A549 (cell line): ENCODE measurements at regions not wholly inside any gene's neighbourhood (a gene's known extent, or its start where the extent isn't known, plus 50 kb on each side); places are given as distances from the start of the nearest gene placed in this dataset.

Experiments used
- ATAC-seq, 2 experiments: fragments of 200-7000 bp in 1 of 2; fragments of >200 bp in 1 of 2; cut with Nextera tagmentation in 1 of 2; cut with Tn5 transposase in 1 of 2; 3 replicates each; pipeline versions ENCODE4 v1.8.0 to v1.9.1; 2018 to 2020; ENCODE audit warnings: mild to moderate bottlenecking in 1 of 2, moderate library complexity in 1 of 2
- CTCF ChIA-PET: fragments of 300-600 bp; sonication (Branson Sonifier 250); formaldehyde crosslinking; extraction: SDS; loops from one replicate; lab custom pipeline; 2021; ENCODE audit warnings: antibody characterized with exemption, inconsistent platforms; lab: Yijun Ruan, JAX
- POLR2A ChIA-PET: fragments of 350-600 bp; formaldehyde crosslinking; extraction: SDS; loops from one replicate; lab custom pipeline; 2021; ENCODE audit warnings: antibody characterized with exemption, inconsistent platforms; lab: Yijun Ruan, JAX
- DNase-seq, 2 experiments: peaks; one replicate each; pipeline versions ENCODE4 v3.0.0 to v3.0.0-alpha.2; 2011 to 2016; ENCODE audit warnings: low read depth in 1 of 2, low spot score in 1 of 2
- FAIRE-seq: peaks from 2 replicates; lab custom pipeline; 2011; peaks lifted over from hg19 to GRCh38; lab: Jason Lieb, UNC
- H3K27ac ChIP-seq, 2 experiments: fragments of >200 bp; sonication (Bioruptor Twin); formaldehyde crosslinking; 3 replicates each; pipeline ENCODE4 v1.5.1; 2016 to 2017
- H3K4me1 ChIP-seq: fragments of >200 bp; sonication (Bioruptor Twin); formaldehyde crosslinking; 3 replicates; pipeline ENCODE4 v1.6.1; 2016
- H3K4me2 ChIP-seq: fragments of >200 bp; sonication (Bioruptor Twin); formaldehyde crosslinking; 3 replicates; pipeline ENCODE4 v1.6.1; 2016
- H3K4me3 ChIP-seq: fragments of >200 bp; sonication (Bioruptor Twin); formaldehyde crosslinking; 3 replicates; pipeline ENCODE4 v1.5.1; 2016
- H3K9me3 ChIP-seq: fragments of >200 bp; sonication (Bioruptor Twin); formaldehyde crosslinking; 3 replicates; pipeline ENCODE4 v1.6.1; 2016
- BHLHE40 ChIP-seq: IDR thresholded peaks from 2 replicates; pipeline ENCODE4 v1.6.1; 2012; ENCODE audit warnings: low read depth, low read length, inconsistent platforms
- CBX2 ChIP-seq: fragments of 200-600 bp; sonication (generic); IDR thresholded peaks from 2 replicates; pipeline ENCODE4 v1.6.1; 2016; ENCODE audit warnings: low read depth, mild to moderate bottlenecking, borderline replicate concordance
- CBX8 ChIP-seq: fragments of 200-600 bp; sonication (generic); IDR thresholded peaks from 2 replicates; pipeline ENCODE4 v1.6.1; 2016
- CHD2 ChIP-seq: fragments of 150-350 bp; IDR thresholded peaks from 2 replicates; pipeline ENCODE4 v1.6.1; 2014; ENCODE audit warnings: low read length; ENCODE audit not compliant: partially characterized antibody
- CHD4 ChIP-seq: fragments of 200-600 bp; sonication (generic); IDR thresholded peaks from 2 replicates; pipeline ENCODE4 v1.6.1; 2016; ENCODE audit warnings: antibody characterized with exemption, mild to moderate bottlenecking, borderline replicate concordance
- EHF ChIP-seq: fragments of 250-450 bp; sonication (Bioruptor Pico); IDR thresholded peaks from 2 replicates; pipeline ENCODE4 v1.5.0; 2020; ENCODE audit warnings: mild to moderate bottlenecking
- EP300 ChIP-seq, 2 experiments: fragments of >200 bp; sonication (Bioruptor Twin); formaldehyde crosslinking; IDR thresholded peaks; 2 replicates in 1 of 2; 3 replicates in 1 of 2; pipeline ENCODE4 v1.6.1; 2016 to 2017
- FOSB ChIP-seq: fragments of 250-450 bp; sonication (Bioruptor Pico); IDR thresholded peaks from 2 replicates; pipeline ENCODE4 v1.5.0; 2020; ENCODE audit warnings: mild to moderate bottlenecking, moderate library complexity
- FOSL2 ChIP-seq, 2 experiments: fragments of 450-650 bp in 1 of 2; fragments of >200 bp in 1 of 2; sonication (Bioruptor Twin) in 1 of 2; formaldehyde crosslinking; IDR thresholded peaks; 2 replicates each; pipeline versions ENCODE4 v1.5.0 to v1.6.1; 2016 to 2020; ENCODE audit warnings: mild to moderate bottlenecking in 1 of 2, moderate library complexity in 1 of 2
- GATA3 ChIP-seq: IDR thresholded peaks from 2 replicates; pipeline ENCODE4 v1.6.1; 2012; ENCODE audit warnings: borderline replicate concordance
- HDAC2 ChIP-seq: fragments of 200-600 bp; sonication (generic); IDR thresholded peaks from 2 replicates; pipeline ENCODE4 v1.6.1; 2016
- HOXB13 ChIP-seq: fragments of 250-450 bp; sonication (Bioruptor Pico); IDR thresholded peaks from 2 replicates; pipeline ENCODE4 v1.5.0; 2020; ENCODE audit warnings: low read depth, mild to moderate bottlenecking, moderate library complexity
- JUNB ChIP-seq: fragments of >200 bp; sonication (Bioruptor Twin); formaldehyde crosslinking; IDR thresholded peaks from 2 replicates; pipeline ENCODE4 v1.6.1; 2016
- MAFK ChIP-seq: fragments of 450-650 bp; IDR thresholded peaks from 2 replicates; pipeline ENCODE4 v1.6.1; 2014; ENCODE audit not compliant: partially characterized antibody
- MYC ChIP-seq: IDR thresholded peaks from 2 replicates; pipeline ENCODE4 v1.6.1; 2012; ENCODE audit warnings: mild to moderate bottlenecking, inconsistent platforms, low read length, improper control_type of control experiment, borderline replicate concordance
- NFE2L2 ChIP-seq: fragments of 150-350 bp; conservative IDR thresholded peaks from 2 replicates; pipeline ENCODE4 v1.6.1; 2014; ENCODE audit warnings: low read length
- NPAS2 ChIP-seq: fragments of 250-450 bp; sonication (Bioruptor Pico); IDR thresholded peaks from 2 replicates; pipeline ENCODE4 v1.8.0; 2022; ENCODE audit warnings: mild to moderate bottlenecking, moderate library complexity, borderline replicate concordance
- PHF8 ChIP-seq: fragments of 200-600 bp; sonication (generic); IDR thresholded peaks from 2 replicates; pipeline ENCODE4 v1.6.1; 2016; ENCODE audit warnings: low read depth, mild to moderate bottlenecking, antibody characterized with exemption, moderate library complexity, borderline replicate concordance
- POLR2A ChIP-seq: IDR thresholded peaks from 2 replicates; pipeline ENCODE4 v1.6.1; 2012; ENCODE audit warnings: mild to moderate bottlenecking, low read length
- POLR2AphosphoS2 ChIP-seq: conservative IDR thresholded peaks from 2 replicates; pipeline ENCODE4 v1.6.1; 2012; ENCODE audit warnings: low read length, improper control_type of control experiment, inconsistent platforms
- RAD21 ChIP-seq, 2 experiments: fragments of >200 bp in 1 of 2; sonication (Bioruptor Twin) in 1 of 2; formaldehyde crosslinking in 1 of 2; IDR thresholded peaks in 1 of 2; conservative IDR thresholded peaks in 1 of 2; 2 replicates in 1 of 2; 3 replicates in 1 of 2; pipeline ENCODE4 v1.6.1; 2012 to 2018; ENCODE audit warnings: inconsistent platforms in 1 of 2
- RARB ChIP-seq: fragments of 250-450 bp; sonication (Bioruptor Pico); IDR thresholded peaks from 2 replicates; pipeline ENCODE4 v1.8.0; 2021; ENCODE audit warnings: mild to moderate bottlenecking, moderate library complexity
- RFX5 ChIP-seq: fragments of 450-650 bp; IDR thresholded peaks from 2 replicates; pipeline ENCODE4 v1.7.1; 2014; ENCODE audit warnings: antibody characterized with exemption, mild to moderate bottlenecking, moderate library complexity
- RNF2 ChIP-seq: fragments of 200-600 bp; sonication (generic); IDR thresholded peaks from 2 replicates; pipeline ENCODE4 v1.6.1; 2016; ENCODE audit warnings: low read depth, mild to moderate bottlenecking, antibody characterized with exemption, moderate library complexity, borderline replicate concordance
- TP53 ChIP-seq: fragments of 250-450 bp; sonication (Bioruptor Pico); IDR thresholded peaks from 2 replicates; pipeline ENCODE4 v1.5.0; 2021; ENCODE audit warnings: mild to moderate bottlenecking, moderate library complexity
- ZC3H11A ChIP-seq: fragments of 450-650 bp; IDR thresholded peaks from 2 replicates; pipeline ENCODE4 v1.6.1; 2014; ENCODE audit warnings: antibody characterized with exemption, mild to moderate bottlenecking
- ZNF302 ChIP-seq: fragments of 250-450 bp; sonication (Bioruptor Pico); IDR thresholded peaks from 2 replicates; pipeline ENCODE4 v1.9.0; 2021; ENCODE audit warnings: inconsistent platforms, mild to moderate bottlenecking, moderate library complexity
- ZSCAN20 ChIP-seq: fragments of 250-450 bp; sonication (Bioruptor Pico); IDR thresholded peaks from 2 replicates; pipeline ENCODE4 v1.8.0; 2022; ENCODE audit warnings: mild to moderate bottlenecking, moderate library complexity
- WGBS: methylation state at CpG from one replicate; pipeline ENCODE4 v1.1.6; 2017; ENCODE audit errors: missing lambda C conversion rate; 5-methylcytosine and 5-hydroxymethylcytosine counted together
- TF ChIP-seq, protein P1 (sequence below): fragments of 150-350 bp; IDR thresholded peaks from 2 replicates; pipeline ENCODE4 v1.6.1; 2014; ENCODE audit warnings: low read depth, mild to moderate bottlenecking, low read length
- TF ChIP-seq, protein P2 (sequence below): IDR thresholded peaks from 2 replicates; pipeline ENCODE4 v1.6.1; 2012; ENCODE audit warnings: low read depth, borderline replicate concordance

DNA sequence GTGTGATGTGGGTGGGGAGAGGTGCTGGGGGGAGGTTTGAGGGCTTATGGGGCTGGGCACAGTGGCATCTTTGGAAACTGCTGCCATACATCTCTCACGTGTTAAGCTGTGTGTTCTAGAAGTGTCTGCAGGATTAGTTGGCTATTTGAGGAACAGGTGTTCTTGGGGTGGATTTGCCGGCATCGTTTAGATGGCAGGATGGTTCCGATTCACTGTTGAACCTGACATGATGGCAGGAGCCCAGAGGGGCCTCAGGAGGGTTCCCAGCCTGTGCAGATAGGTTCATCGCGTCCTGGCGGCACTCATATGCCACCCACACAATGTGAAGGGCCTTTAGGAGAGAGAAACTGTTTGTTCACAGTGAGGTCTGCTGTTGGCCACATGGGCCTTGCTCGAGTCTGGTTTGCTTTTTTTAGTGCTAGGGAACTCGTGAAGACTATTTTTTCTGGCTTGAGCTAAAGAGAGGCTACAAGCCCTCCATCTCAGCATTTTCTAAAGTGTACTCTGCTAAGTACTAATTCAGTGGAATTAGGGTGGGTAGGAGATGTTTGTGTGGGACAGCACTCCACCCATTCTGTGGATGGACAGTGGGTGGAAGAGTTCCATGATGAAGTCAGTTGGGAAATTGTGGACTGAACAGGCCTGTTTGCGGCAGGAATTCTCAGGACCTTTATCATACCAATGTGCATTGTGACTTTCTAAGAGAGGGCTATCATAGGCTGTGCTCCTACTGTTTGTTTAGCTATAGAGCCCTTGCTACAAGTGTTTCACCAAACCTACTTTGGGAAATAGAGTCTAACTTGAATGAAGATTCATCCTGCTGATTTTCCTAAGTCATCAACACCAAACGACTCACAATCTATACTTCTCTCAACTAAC lies 55.4 kb upstream of the PLET1 start:
- POLR2A ChIA-PET = no interaction called here
- H3K4me1 ChIP-seq = peaks cover 19% of the 10 kb centered on the region
- CTCF ChIA-PET = interaction anchor here (1.5 kb wide), 1 partner anchor 27 kb away, joined by 5 read pairs; no protein-coding TSS in a partner anchor
- TF ChIP-seq CBX8 (no peak), ZSCAN20 (CRISPR knock-in tag) (no peak), CHD4 (no peak), PHF8 (no peak), ZNF302 (CRISPR knock-in tag) (no peak), MAFK (no peak), HDAC2 (no peak), NFE2L2 (no peak), CBX2 (no peak), FOSB (CRISPR knock-in tag) (no peak), POLR2AphosphoS2 (no peak)
- TF ChIP-seq, protein P1, sequence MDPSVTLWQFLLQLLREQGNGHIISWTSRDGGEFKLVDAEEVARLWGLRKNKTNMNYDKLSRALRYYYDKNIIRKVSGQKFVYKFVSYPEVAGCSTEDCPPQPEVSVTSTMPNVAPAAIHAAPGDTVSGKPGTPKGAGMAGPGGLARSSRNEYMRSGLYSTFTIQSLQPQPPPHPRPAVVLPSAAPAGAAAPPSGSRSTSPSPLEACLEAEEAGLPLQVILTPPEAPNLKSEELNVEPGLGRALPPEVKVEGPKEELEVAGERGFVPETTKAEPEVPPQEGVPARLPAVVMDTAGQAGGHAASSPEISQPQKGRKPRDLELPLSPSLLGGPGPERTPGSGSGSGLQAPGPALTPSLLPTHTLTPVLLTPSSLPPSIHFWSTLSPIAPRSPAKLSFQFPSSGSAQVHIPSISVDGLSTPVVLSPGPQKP = no peak
- TF ChIP-seq, protein P2, sequence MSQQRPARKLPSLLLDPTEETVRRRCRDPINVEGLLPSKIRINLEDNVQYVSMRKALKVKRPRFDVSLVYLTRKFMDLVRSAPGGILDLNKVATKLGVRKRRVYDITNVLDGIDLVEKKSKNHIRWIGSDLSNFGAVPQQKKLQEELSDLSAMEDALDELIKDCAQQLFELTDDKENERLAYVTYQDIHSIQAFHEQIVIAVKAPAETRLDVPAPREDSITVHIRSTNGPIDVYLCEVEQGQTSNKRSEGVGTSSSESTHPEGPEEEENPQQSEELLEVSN = no peak
- ATAC-seq (no peak), FAIRE-seq (no peak), DNase-seq (no peak)
- peaks cover 7% of the 10 kb centered on the region for H3K9me3 ChIP-seq
- H3K4me3 ChIP-seq = no peak overlapping the region
- WGBS = 82% methylated on average over 10 of the region's 11 CpGs
- H3K27ac ChIP-seq = peak overlapping the region in 1 of 2 experiments; percentile 54; a peak in 3 of 6 replicates
- no peak overlapping the region for H3K4me2 ChIP-seq

DNA sequence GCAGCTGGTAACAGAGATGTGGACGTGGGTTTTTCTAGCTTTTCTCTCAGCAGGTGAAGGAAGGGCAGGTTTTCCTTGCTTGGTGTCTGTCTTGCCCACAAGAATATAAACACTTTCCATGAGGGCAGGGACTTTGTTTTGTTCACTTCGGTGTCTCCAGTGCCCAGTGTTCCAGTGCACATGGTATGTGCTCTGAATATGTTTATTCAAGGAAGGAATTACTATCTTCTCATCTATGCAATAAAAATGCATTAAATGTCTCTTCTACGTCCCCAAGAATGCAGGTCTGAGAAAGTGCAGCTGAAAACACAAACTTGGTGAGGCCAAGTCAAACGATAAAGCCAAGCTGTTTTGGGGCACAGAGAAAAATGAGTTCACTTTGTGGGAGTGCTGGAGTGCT lies 56.3 kb upstream of the PLET1 start:
- H3K27ac ChIP-seq = peak overlapping the region in 1 of 2 experiments; percentile 54; a peak in 3 of 6 replicates
- POLR2A ChIA-PET = no interaction called here
- H3K4me2 ChIP-seq = no peak overlapping the region
- no peak for ATAC-seq
- TF ChIP-seq BHLHE40 (no peak), TP53 (CRISPR knock-in tag) (no peak), FOSB (CRISPR knock-in tag) (no peak), ZC3H11A (no peak), CHD2 (no peak), NPAS2 (CRISPR knock-in tag) (no peak), MYC (no peak), RAD21 (conservative IDR thresholded peaks at IDR 0.05 in 1 of 2, IDR thresholded peaks at IDR 0.05 in 1 of 2) (no peak), EHF (CRISPR knock-in tag) (no peak)
- TF ChIP-seq, all 56 proteins: peak for 0
- WGBS = 60% methylated on average over 4 of the region's 4 CpGs
- DNase-seq (no peak), FAIRE-seq (no peak)
- no peak overlapping the region for H3K4me3 ChIP-seq
- H3K9me3 ChIP-seq = peaks cover 7% of the 10 kb centered on the region
- CTCF ChIA-PET = no interaction called here
- H3K4me1 ChIP-seq = peaks cover 28% of the 10 kb centered on the region

DNA sequence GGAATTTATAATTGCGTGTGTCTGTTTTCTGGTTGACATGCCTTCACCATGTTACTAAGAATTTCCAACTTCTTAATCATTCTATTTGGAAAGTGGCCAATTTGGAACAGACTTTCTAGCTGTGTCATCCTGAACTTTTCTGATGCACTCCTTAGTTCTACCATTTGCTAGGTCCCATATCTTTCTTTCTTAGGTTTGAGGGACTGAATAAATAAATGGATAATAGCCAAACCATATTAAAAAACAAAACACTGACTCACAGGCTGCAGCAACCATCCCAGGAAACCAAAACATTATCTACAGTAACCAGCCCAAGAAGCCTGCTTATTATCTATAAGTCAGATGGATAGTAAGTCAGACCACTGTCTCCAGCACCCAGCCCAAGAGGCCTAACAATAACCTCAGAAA lies 57.5 kb upstream of the PLET1 start:
- FAIRE-seq (no peak), ATAC-seq (peak; percentile 64 to 74; a peak in 5 of 6 replicates), DNase-seq (peak; percentile 19 to 68)
- Histone ChIP-seq H3K4me2 (peak overlapping the region; percentile 49), H3K4me1 (peaks cover 30% of the 10 kb centered on the region), H3K4me3 (no peak overlapping the region), H3K9me3 (peaks cover 7% of the 10 kb centered on the region), H3K27ac (peak overlapping the region; percentile 60 to 82; a peak in 5 of 6 replicates)
- 18% methylated on average over 1 of the region's 1 CpG for WGBS
- ChIA-PET CTCF (no interaction called here), POLR2A (no interaction called here)
- TF ChIP-seq NFE2L2 (0 out of 2 replicates have a peak, but pooled peaks have one; percentile 17), FOSB (CRISPR knock-in tag) (no peak), ZSCAN20 (CRISPR knock-in tag) (no peak), POLR2A (no peak), HOXB13 (no peak), JUNB (peak; percentile 57; the same call in 1 of the 2 replicates), RARB (no peak), MYC (no peak), RFX5 (no peak), TP53 (CRISPR knock-in tag) (no peak), FOSL2 (IDR thresholded peaks at IDR 0.05) (0 out of 2 replicates have a peak, but pooled peaks have one; percentile 13), FOSL2 (CRISPR knock-in tag; IDR thresholded peaks at IDR 0.05) (peak; percentile 44; the same call in 1 of the 2 replicates), ZC3H11A (no peak), EP300 (IDR thresholded peaks at IDR 0.05) (no peak; a peak in 1 of 5 replicates), MAFK (peak; percentile 56), RNF2 (no peak), GATA3 (no peak)
- TF ChIP-seq, all 56 proteins: peak for 4
